ENCODE measurements at regions not wholly inside any gene's neighbourhood (a gene's known extent, or its start where the extent isn't known, plus 50 kb on each side); places are given as distances from the start of the nearest gene placed in this dataset.

GRCh38 chr5:102649731-102650130 is 105.4 kb upstream of the PAM start:
- Histone ChIP-seq H4K8ac (ENCODE audit: low read depth in 2 of 2, low read length in 2 of 2) (no peak overlapping the region), H3K9ac (ENCODE audit: low read depth, low read length) (no peak overlapping the region), H3K56ac (ENCODE audit: extremely low read depth, insufficient read depth, low read length) (no peak overlapping the region), H3K27me3 (ENCODE audit: control insufficient read depth, insufficient read depth, low read length) (no peaks in the 10 kb centered on the region), H2AK5ac (ENCODE audit: low read depth, low read length) (no peak overlapping the region), H3K4me3 (ENCODE audit: insufficient read depth, low read depth, low read length) (no peak overlapping the region), H3K27ac (ENCODE audit: insufficient read depth, low read length) (no peak overlapping the region), H3K79me1 (ENCODE audit: low read depth in 1 of 2, low read length in 2 of 2) (no peaks in the 10 kb centered on the region), H3K4me1 (ENCODE audit: control insufficient read depth, insufficient read depth, low read length) (no peaks in the 10 kb centered on the region), H3K36me3 (ENCODE audit: control insufficient read depth, insufficient read depth, low read length) (no peaks in the 10 kb centered on the region), H4K20me1 (ENCODE audit: insufficient read depth, low read length) (no peaks in the 10 kb centered on the region), H3K9me3 (ENCODE audit: control insufficient read depth, insufficient read depth, low read length) (no peaks in the 10 kb centered on the region), H2AK9ac (replicated peaks; ENCODE audit: low read depth, low read length, poor library complexity) (no peak overlapping the region), H4K5ac (ENCODE audit: low read depth, low read length) (no peak overlapping the region), H2BK120ac (ENCODE audit: low read depth, low read length) (no peak overlapping the region), H3K9me1 (ENCODE audit: insufficient read depth, low read length) (no peaks in the 10 kb centered on the region), H2BK20ac (ENCODE audit: low read depth, low read length) (no peak overlapping the region), H2BK5ac (ENCODE audit: low read depth, low read length, poor library complexity, severe bottlenecking) (no peak overlapping the region), H3K14ac (replicated peaks; ENCODE audit: low read depth, low read length) (no peak overlapping the region), H3K23ac (ENCODE audit: low read depth, low read length) (no peak overlapping the region), H4K91ac (ENCODE audit: insufficient read depth, low read depth, low read length) (no peak overlapping the region), H3K18ac (ENCODE audit: low read depth, low read length) (no peak overlapping the region), H3K4ac (ENCODE audit: low read depth, low read length) (no peak overlapping the region), H3K4me2 (ENCODE audit: low read depth, low read length) (peak overlapping the region; percentile 22; the same call in 1 of the 2 replicates), H2BK15ac (ENCODE audit: low read depth, low read length) (no peak overlapping the region), H2AFZ (replicated peaks; ENCODE audit: low read length, poor library complexity) (no peak overlapping the region)
- in situ Hi-C loops (cut with MboI; ENCODE audit: low sequenced_read_pairs), result no loop called here
- BruUV-seq (replicated peaks), result no TSS peak
- ChIA-PET CTCF (no interaction called here), POLR2A (ENCODE audit: unreplicated experiment) (no interaction called here)
- dilution Hi-C loops (cut with HindIII; ENCODE audit: low sequenced_read_pairs, unreplicated experiment), result no loop called here
- DNase-seq, result no peak
- no CpG with 5 or more reads among the region's 1 CpG for WGBS, 2 experiments (ENCODE audit: extremely low coverage in 2 of 2, insufficient read length in 1 of 2)
- intact Hi-C loops (cut with micrococcal nuclease), result no loop called here
- TF ChIP-seq FOS (IDR thresholded peaks at IDR 0.05; ENCODE audit: low read depth, low read length) (no peak), CTCF (conservative IDR thresholded peaks at IDR 0.05; ENCODE audit: low read depth, low read length) (no peak), MXI1 (IDR thresholded peaks at IDR 0.05; ENCODE audit: borderline replicate concordance, low read depth, low read length) (no peak), NFE2L2 (IDR thresholded peaks at IDR 0.05; ENCODE audit: low read depth, low read length) (no peak), BHLHE40 (IDR thresholded peaks at IDR 0.05; ENCODE audit: low read depth, low read length) (no peak), ELK1 (IDR thresholded peaks at IDR 0.05; ENCODE audit: borderline replicate concordance, low read depth, low read length) (no peak), USF2 (IDR thresholded peaks at IDR 0.05; ENCODE audit: low read depth, low read length) (no peak), RFX5 (IDR thresholded peaks at IDR 0.05; ENCODE audit: low read depth, low read length) (no peak), MAZ (IDR thresholded peaks at IDR 0.05; ENCODE audit: borderline replicate concordance, low read depth, low read length) (no peak), RAD21 (IDR thresholded peaks at IDR 0.05; ENCODE audit: low read length) (no peak), CHD1 (IDR thresholded peaks at IDR 0.05; ENCODE audit: low read depth, low read length) (no peak), POLR2A (IDR thresholded peaks at IDR 0.05; ENCODE audit: low read depth, low read length) (no peak)
- ATAC-seq (ENCODE audit: low read depth), result no peak

Measured in IMR-90 (cell line).